Spinal cord (tissue), 9 donors: ENCODE measurements at regions not wholly inside any gene's neighbourhood (a gene's known extent, or its start where the extent isn't known, plus 50 kb on each side); places are given as distances from the start of the nearest gene placed in this dataset.

ENCODE experiments used
- DNase-seq, 6 donors: peaks; one replicate each; pipeline versions ENCODE4 v3.0.0 to v3.0.0-alpha.2; 2013 to 2015; ENCODE audit warnings: low spot score in 6 of 6, low read depth in 4 of 6
- H3K27ac ChIP-seq: one replicate; pipeline ENCODE4 v1.5.1; 2013; ENCODE audit warnings: low read depth, low read length, control low read depth
- H3K27me3 ChIP-seq: one replicate; pipeline ENCODE4 v1.6.1; 2013; ENCODE audit warnings: low read length; ENCODE audit not compliant: control insufficient read depth, insufficient read depth
- H3K36me3 ChIP-seq: one replicate; pipeline ENCODE4 v1.6.1; 2013; ENCODE audit warnings: low read length; ENCODE audit not compliant: control insufficient read depth, insufficient read depth
- H3K4me1 ChIP-seq: one replicate; pipeline ENCODE4 v1.6.1; 2013; ENCODE audit warnings: low read length; ENCODE audit not compliant: control insufficient read depth, insufficient read depth
- H3K4me3 ChIP-seq: one replicate; pipeline ENCODE4 v1.5.1; 2013; ENCODE audit warnings: low read depth, low read length, control low read depth
- H3K9me3 ChIP-seq: one replicate; pipeline ENCODE4 v1.6.1; 2013; ENCODE audit warnings: low read length; ENCODE audit not compliant: control insufficient read depth, insufficient read depth
- WGBS: methylation state at CpG from one replicate; pipeline ENCODE4 v1.1.5; 2013; ENCODE audit warnings: missing lambda C conversion rate; ENCODE audit not compliant: insufficient coverage; 5-methylcytosine and 5-hydroxymethylcytosine counted together
- donor health status: healthy.

DNA sequence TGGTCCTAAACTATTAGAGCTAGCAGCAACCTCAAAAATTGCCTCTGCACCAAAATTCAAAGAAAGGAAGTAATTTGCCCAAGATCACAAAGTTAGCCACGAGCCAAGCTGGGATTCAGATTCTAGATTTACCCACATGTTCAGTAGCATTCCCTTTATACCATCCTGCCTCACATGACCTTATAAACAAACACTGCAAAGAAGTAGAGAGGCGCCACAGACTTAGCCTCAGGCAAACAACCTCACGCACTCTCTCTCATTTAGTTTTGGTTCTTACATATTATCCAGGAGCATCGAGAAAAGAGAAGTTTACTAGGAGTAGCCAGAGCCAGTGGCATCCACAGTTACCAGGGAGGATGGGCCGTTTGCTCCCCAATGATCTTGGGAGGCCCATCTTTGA, 226.6 kb downstream of the OSR1 start:
- no peaks in the 10 kb centered on the region for H3K36me3 ChIP-seq

GRCh38 chr2:19128148-19128547, 230.3 kb downstream of the OSR1 start:
- Histone ChIP-seq H3K27me3 (no peaks in the 10 kb centered on the region), H3K4me3 (no peak overlapping the region), H3K9me3 (no peaks in the 10 kb centered on the region), H3K4me1 (no peaks in the 10 kb centered on the region), H3K36me3 (no peaks in the 10 kb centered on the region), H3K27ac (no peak overlapping the region)
- no peak for DNase-seq
- WGBS = 71% methylated on average over 1 of the region's 4 CpGs

More for the DNA sequence above, 226.6 kb downstream of the OSR1 start:
- Histone ChIP-seq H3K4me1 (no peaks in the 10 kb centered on the region), H3K27me3 (no peaks in the 10 kb centered on the region), H3K9me3 (no peaks in the 10 kb centered on the region), H3K27ac (no peak overlapping the region), H3K4me3 (no peak overlapping the region)
- no peak for DNase-seq
- WGBS = 78% methylated on average over 5 of the region's 5 CpGs

DNA sequence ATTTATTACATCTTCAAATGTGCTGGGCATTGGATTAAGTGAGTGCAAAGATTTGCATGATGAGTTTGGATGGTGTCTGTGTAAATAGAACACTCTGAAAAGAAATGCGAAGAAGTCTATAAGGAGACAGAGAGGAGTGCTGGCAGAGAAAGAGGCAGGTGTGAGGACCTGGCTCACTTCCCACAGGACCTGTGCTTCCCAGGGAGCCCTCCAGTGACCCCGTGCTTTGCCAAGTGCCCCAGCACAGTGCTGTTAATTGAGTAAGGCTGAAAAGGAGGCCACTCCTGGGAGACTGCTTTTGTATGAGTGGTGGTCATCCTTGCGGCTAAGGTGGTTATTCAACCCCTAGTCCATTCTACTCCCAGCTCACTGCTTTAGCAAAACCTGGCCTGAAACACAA, 230.8 kb downstream of the OSR1 start:
- no peaks in the 10 kb centered on the region for H3K36me3 ChIP-seq
- DNase-seq = no peak
- WGBS = 77% methylated on average over 1 of the region's 3 CpGs
- H3K9me3 ChIP-seq = no peaks in the 10 kb centered on the region
- H3K27ac ChIP-seq = no peak overlapping the region
- H3K4me1 ChIP-seq = no peaks in the 10 kb centered on the region
- no peaks in the 10 kb centered on the region for H3K27me3 ChIP-seq
- H3K4me3 ChIP-seq = no peak overlapping the region

DNA sequence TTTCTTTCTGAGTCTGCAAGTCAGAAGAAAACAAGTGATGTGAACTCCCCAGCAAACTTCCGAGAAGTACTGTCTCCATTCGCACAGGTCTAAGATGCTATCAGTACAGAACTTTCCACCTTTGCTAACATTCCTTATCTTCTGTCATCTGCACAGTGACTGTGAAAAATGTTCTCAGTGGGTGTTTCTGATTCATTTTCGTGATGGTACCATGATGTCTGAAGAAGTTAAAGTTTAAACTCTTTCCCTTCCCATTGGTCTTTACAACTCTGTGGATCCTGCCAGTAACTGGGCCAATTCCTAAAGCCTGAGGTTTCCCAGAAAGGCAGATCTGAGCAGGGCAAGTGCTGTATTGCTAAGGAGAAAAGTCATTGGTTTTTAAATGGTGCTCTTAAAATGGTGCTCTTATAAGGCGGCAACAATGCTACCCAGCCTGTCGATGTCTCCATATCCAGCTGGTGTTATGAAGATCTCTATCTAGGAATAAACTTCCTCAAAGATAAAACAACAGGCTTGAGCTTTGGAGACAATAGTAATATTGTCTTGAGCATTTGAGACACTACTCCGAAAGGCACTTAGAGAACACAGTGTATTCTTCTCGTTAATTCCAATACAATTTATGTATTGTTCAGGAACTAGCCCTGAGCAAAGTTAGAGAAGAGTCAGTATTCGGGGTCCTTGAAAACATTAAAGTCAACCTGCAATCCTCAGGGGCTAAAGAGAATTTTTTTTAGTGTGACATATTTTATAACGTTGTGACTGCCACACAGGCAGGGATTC, 232.3 kb downstream of the OSR1 start:
- H3K27me3 ChIP-seq = no peaks in the 10 kb centered on the region
- no peaks in the 10 kb centered on the region for H3K9me3 ChIP-seq
- peaks cover 3% of the 10 kb centered on the region for H3K4me1 ChIP-seq
- no peaks in the 10 kb centered on the region for H3K36me3 ChIP-seq
- 100% methylated on average over 1 of the region's 9 CpGs for WGBS
- H3K27ac ChIP-seq = no peak overlapping the region
- no peak overlapping the region for H3K4me3 ChIP-seq
- no peak for DNase-seq

- H3K4me1 ChIP-seq = peaks cover 3% of the 10 kb centered on the region
- no peak for DNase-seq
- no peak overlapping the region for H3K4me3 ChIP-seq
- no peak overlapping the region for H3K27ac ChIP-seq
- WGBS = 45% methylated on average over 2 of the region's 5 CpGs
- no peaks in the 10 kb centered on the region for H3K27me3 ChIP-seq
- H3K9me3 ChIP-seq = no peaks in the 10 kb centered on the region
- H3K36me3 ChIP-seq = no peaks in the 10 kb centered on the region
Measured at GRCh38 chr2:19124135-19124534, 234.3 kb downstream of the OSR1 start.

DNA sequence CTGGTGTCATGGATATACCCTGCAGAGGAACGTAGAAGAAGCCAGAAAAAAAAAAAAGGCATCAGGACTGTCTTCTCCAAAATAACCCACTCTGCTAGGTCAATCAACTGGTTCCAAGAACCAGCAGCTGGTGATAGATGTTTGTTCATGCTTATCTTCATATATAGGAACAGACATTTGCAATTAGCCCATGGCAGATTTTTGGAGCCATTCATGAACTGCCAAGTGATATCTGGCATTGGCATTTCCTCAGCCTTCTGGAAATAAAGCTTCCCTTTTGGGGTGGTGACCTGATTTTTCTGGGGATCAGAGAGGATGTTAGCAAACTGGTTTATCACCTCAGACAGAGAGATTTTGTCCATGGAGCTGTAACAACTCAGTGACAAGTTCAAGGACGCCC, 234.9 kb downstream of the OSR1 start:
- Histone ChIP-seq H3K27me3 (no peaks in the 10 kb centered on the region), H3K4me1 (peaks cover 3% of the 10 kb centered on the region), H3K36me3 (no peaks in the 10 kb centered on the region), H3K9me3 (no peaks in the 10 kb centered on the region), H3K27ac (no peak overlapping the region), H3K4me3 (no peak overlapping the region)
- 95% methylated on average over 1 of the region's 2 CpGs for WGBS
- DNase-seq = no peak

DNA sequence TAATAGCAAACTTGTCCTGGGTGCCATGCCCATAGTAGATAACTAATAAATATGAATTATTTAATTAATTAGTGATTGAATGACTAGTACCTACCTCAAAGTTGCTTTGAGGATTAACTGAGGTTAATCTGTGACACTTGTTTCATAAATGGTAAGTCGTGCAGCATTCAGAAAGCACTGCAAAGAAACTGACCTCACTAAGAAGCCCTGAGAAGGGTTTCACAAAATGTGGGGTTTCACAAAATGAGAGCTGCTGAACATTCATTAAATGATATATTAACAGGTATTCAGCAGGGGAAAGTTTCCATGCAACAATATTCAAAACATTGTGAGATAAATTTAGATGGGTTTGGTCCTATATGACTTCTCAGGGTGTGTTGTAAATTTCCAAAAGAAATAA, 236.2 kb downstream of the OSR1 start:
- peaks cover 3% of the 10 kb centered on the region for H3K4me1 ChIP-seq
- no peaks in the 10 kb centered on the region for H3K9me3 ChIP-seq
- no peak for DNase-seq
- no peaks in the 10 kb centered on the region for H3K27me3 ChIP-seq
- H3K27ac ChIP-seq = no peak overlapping the region
- H3K36me3 ChIP-seq = no peaks in the 10 kb centered on the region
- no CpG with 5 or more reads among the region's 1 CpG for WGBS
- H3K4me3 ChIP-seq = no peak overlapping the region

GRCh38 chr2:19120941-19121750, 237.3 kb downstream of the OSR1 start:
- 52% methylated on average over 10 of the region's 12 CpGs for WGBS
- DNase-seq = peak in 1 of 6 donors; percentile 46
- Histone ChIP-seq H3K27me3 (no peaks in the 10 kb centered on the region), H3K4me1 (peaks cover 3% of the 10 kb centered on the region), H3K9me3 (no peaks in the 10 kb centered on the region), H3K27ac (peak overlapping the region; percentile 50), H3K4me3 (no peak overlapping the region), H3K36me3 (no peaks in the 10 kb centered on the region)

DNA sequence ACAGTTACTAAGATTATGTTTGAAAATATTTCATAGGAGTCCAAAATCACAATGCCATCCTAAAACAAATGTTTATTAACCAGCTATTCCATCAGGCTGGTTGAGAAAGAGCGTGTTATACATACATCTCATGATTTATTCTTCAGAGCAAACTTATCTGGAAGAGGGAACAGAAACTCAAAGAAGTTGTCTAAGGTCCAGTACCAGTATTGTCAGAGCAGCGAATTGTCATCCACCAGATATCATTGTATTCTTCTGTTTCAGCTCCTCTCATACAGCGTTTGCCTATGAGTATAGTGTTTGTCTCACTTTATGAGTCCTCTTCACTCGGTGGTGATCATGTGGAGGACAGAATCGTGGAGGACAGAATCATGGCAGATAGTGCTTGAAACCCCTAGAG, 238.2 kb downstream of the OSR1 start:
- Histone ChIP-seq H3K36me3 (no peaks in the 10 kb centered on the region), H3K27me3 (no peaks in the 10 kb centered on the region), H3K4me3 (no peak overlapping the region), H3K27ac (no peak overlapping the region), H3K4me1 (peaks cover 3% of the 10 kb centered on the region), H3K9me3 (no peaks in the 10 kb centered on the region)
- no peak for DNase-seq
- no CpG with 5 or more reads among the region's 5 CpGs for WGBS
